ENCODE measurements at regions not wholly inside any gene's neighbourhood (a gene's known extent, or its start where the extent isn't known, plus 50 kb on each side); places are given as distances from the start of the nearest gene placed in this dataset.

- no peak for FAIRE-seq
Observed at GRCh38 chr13:84524586-84524985, 642.3 kb upstream of the SLITRK1 start.

- FAIRE-seq = no peak
Observed at GRCh38 chr13:84500016-84500415, 617.7 kb upstream of the SLITRK1 start.

GRCh38 chr13:84497613-84498012 lies 615.3 kb upstream of the SLITRK1 start:
- FAIRE-seq = no peak

GRCh38 chr13:84491952-84492351 lies 609.7 kb upstream of the SLITRK1 start:
- no peak for FAIRE-seq

- FAIRE-seq = no peak
Observed at GRCh38 chr13:84487752-84488151, 605.5 kb upstream of the SLITRK1 start.

- no peak for FAIRE-seq
Observed at GRCh38 chr13:84481958-84482357, 599.7 kb upstream of the SLITRK1 start.

- FAIRE-seq = no peak
Observed at GRCh38 chr13:84479656-84480055, 597.4 kb upstream of the SLITRK1 start.

GRCh38 chr13:84470528-84470927 lies 588.3 kb upstream of the SLITRK1 start:
- FAIRE-seq = peak; percentile 10

GRCh38 chr13:84466461-84466860 lies 584.2 kb upstream of the SLITRK1 start:
- FAIRE-seq = no peak

GRCh38 chr13:84460989-84461388 lies 578.7 kb upstream of the SLITRK1 start:
- FAIRE-seq = no peak

- FAIRE-seq = no peak
Observed at GRCh38 chr13:84455143-84455905, 573.0 kb upstream of the SLITRK1 start.

GRCh38 chr13:84447640-84447978 lies 565.3 kb upstream of the SLITRK1 start:
- no peak for FAIRE-seq

- FAIRE-seq = no peak
Observed at GRCh38 chr13:84446972-84447639, 564.8 kb upstream of the SLITRK1 start.

- no peak for FAIRE-seq
Observed at GRCh38 chr13:84445776-84446175, 563.5 kb upstream of the SLITRK1 start.

GRCh38 chr13:84443463-84443862 lies 561.2 kb upstream of the SLITRK1 start:
- no peak for FAIRE-seq

- no peak for FAIRE-seq
Observed at GRCh38 chr13:84439108-84439507, 556.8 kb upstream of the SLITRK1 start.

- FAIRE-seq = no peak
Observed at GRCh38 chr13:84433024-84433423, 550.8 kb upstream of the SLITRK1 start.

- no peak for FAIRE-seq
Observed at GRCh38 chr13:84431646-84432045, 549.4 kb upstream of the SLITRK1 start.

- no peak for FAIRE-seq
Observed at GRCh38 chr13:84430446-84430845, 548.2 kb upstream of the SLITRK1 start.

GRCh38 chr13:84430015-84430414 lies 547.7 kb upstream of the SLITRK1 start:
- FAIRE-seq = no peak

GRCh38 chr13:84418041-84418440 lies 535.8 kb upstream of the SLITRK1 start:
- FAIRE-seq = no peak

GRCh38 chr13:84417416-84417815 lies 535.1 kb upstream of the SLITRK1 start:
- no peak for FAIRE-seq

GRCh38 chr13:84413016-84413415 lies 530.7 kb upstream of the SLITRK1 start:
- no peak for FAIRE-seq

- FAIRE-seq = no peak
Observed at GRCh38 chr13:84405286-84405685, 523.0 kb upstream of the SLITRK1 start.

- FAIRE-seq = no peak
Observed at GRCh38 chr13:84400706-84401105, 518.4 kb upstream of the SLITRK1 start.
